HG03045 (cell line): ENCODE measurements at regions not wholly inside any gene's neighbourhood (a gene's known extent, or its start where the extent isn't known, plus 50 kb on each side); places are given as distances from the start of the nearest gene placed in this dataset.

Experiments used
- ATAC-seq: cut with Tn5 transposase; IDR thresholded peaks from one replicate; pipeline ENCODE4 v1.9.1; 2021; ENCODE audit warnings: mild to moderate bottlenecking, moderate library complexity; ENCODE audit not compliant: unreplicated experiment

DNA sequence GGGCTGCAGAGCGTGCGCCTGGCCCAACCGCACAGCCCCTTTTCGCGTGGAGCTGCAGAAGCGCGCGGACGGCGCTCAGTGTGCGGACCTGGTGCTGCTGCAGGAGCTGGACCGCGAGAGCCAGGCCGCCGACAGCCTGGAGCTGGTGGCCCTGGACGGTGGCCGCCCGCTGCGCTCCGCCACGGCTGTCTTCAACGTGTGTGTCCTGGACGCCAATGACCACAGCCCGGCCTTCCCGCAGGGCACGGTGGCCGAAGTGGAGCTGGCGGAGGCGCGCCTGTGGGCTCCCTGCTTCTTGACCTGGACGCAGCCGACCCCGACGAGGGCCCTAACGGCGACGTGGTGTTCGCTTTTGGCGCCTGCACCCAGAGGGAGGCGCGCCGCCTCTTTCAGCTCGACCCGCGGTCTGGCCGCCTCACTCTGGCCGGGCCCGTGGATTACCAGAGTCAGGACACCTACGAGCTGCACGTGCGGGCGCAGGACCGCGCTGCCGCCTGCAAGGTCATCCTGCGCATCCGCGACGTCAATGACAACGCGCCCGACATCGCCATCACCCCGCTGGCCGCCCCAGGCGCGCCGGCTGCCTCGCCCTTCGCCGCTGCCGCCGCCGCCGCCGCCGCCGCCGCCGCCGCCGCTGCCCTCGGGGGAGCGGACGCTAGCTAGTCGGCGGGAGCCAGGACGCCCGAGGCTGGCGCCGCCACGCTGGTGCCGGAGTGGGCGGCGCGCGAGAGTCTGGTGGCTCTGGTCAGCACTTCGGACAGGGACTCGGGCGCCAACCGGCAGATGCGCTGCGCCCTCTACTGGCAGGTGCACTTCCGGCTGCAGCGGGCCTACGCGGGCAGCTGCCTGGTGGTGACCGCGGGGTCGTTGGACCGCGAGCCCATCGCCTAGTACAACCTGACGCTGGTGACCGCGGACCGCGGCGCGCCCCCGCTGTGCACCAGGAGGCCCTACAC is 172.2 kb downstream of the OLFM4 start:
- no peak for ATAC-seq

- ATAC-seq = no peak
Measured at GRCh38 chr13:53201454-53202225, 173.0 kb downstream of the OLFM4 start.

DNA sequence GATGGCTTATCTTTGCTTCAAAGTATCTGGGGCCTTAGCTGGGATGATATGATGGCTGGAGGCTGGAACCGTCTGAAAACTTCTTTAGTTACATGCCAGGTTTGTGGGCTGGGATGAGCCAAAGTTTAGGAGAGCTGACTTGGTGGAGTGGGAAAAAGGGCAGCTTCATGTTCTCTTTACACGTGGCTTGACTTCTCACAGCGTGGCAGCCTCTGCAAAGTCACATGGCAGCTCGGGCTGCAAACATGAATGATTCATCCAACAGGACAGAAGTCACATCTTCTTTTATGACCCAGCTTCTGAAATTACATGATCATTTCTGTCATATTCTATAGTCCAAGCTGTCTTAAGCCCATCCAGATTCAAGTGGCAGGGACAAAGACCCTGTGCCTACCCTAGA is 176.0 kb downstream of the OLFM4 start:
- no peak for ATAC-seq

DNA sequence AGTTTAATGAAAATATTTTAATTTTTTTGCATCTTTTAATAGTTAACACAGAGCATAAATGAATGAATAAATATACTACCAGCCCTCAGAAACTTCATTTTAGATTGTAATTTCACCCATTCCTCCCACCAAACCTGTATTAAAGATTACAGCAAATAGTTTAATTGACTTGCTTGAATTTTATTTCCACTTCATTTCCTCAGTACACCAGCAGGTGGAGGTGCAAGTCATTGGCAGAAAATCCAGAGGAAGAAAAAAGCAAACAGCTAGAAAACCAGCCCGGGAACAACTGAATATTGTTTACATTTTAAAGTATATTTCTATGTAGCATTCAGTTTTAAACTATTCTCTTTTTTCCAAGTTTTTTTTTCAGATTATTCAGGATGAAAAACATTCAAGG is 177.8 kb downstream of the OLFM4 start:
- no peak for ATAC-seq

- ATAC-seq = no peak
Measured at GRCh38 chr13:53207556-53207955, 178.9 kb downstream of the OLFM4 start.

- no peak for ATAC-seq
Measured at GRCh38 chr13:53214433-53214832, 185.8 kb downstream of the OLFM4 start.

- ATAC-seq = no peak
Measured at GRCh38 chr13:53215563-53215962, 186.9 kb downstream of the OLFM4 start.

DNA sequence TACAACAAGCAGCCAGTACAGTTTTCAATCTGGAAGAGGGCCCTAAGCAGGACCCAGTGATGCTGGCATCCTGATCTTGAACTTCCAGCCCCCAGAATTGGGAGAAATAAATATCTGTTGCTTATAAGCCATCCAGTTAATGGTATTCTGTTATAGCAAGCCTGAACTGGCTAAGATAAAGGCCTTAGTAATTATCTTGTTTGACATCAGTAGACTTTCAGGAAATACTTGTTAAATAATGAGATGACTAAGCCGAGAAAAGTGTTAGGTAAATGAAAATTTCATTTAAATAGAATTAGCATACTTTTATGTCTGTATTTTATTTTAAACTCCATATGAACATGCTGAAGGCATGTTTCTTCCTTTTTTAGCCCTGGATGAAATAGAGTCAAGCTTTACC is 188.2 kb downstream of the OLFM4 start:
- no peak for ATAC-seq

GRCh38 chr13:53217194-53217593 is 188.6 kb downstream of the OLFM4 start:
- no peak for ATAC-seq

- no peak for ATAC-seq
Measured at GRCh38 chr13:53220038-53220437, 191.4 kb downstream of the OLFM4 start.

GRCh38 chr13:53237696-53238095 is 209.1 kb downstream of the OLFM4 start:
- ATAC-seq = no peak

GRCh38 chr13:53238261-53238660 is 209.6 kb downstream of the OLFM4 start:
- no peak for ATAC-seq

GRCh38 chr13:53240401-53241025 is 211.9 kb downstream of the OLFM4 start:
- no peak for ATAC-seq

DNA sequence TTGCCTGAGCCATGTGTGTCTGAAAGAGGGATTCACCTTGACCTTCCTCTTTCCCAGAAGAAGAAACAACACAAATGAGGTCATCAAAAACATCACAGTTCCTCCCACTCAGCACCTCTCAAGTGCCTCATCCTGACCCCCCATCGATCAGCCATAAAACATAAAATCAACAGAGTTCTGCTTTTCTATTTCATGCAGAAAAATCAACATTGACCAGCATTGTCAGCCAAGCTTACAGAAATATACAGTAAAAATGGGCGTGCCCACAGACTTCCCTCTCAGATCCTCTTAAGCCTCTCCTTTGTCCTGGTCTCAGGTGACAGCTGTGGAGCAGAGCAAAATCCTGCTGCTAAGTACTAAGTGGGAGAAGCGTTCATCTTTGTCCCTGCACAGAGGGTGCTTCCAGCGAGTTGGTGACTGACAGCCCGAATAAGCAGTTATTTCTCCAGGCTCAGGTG is 213.3 kb downstream of the OLFM4 start:
- no peak for ATAC-seq

GRCh38 chr13:53249236-53249635 is 220.6 kb downstream of the OLFM4 start:
- ATAC-seq = no peak

- no peak for ATAC-seq
Measured at GRCh38 chr13:53250272-53250875, 221.8 kb downstream of the OLFM4 start.

DNA sequence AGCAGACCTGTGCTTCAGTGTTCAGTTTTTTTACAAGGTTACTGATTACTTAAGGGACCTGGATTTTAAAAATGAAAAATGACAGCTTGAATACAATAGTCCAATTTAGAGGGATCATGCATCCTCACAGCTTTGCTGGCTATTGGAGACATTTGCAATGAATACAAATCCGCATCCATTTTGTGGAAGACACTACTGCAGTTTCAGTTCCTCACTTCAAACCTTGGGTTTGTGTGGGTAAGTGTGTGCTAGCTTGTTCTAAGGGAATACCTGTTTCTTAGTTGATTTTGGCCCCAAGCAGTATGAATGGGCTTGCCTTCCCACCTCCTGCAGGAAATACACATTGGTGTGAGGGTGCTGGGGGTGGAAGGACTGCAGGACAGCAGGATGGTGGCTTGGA is 222.4 kb downstream of the OLFM4 start:
- ATAC-seq = no peak

- ATAC-seq = no peak
Measured at GRCh38 chr13:53254500-53254899, 225.9 kb downstream of the OLFM4 start.

DNA sequence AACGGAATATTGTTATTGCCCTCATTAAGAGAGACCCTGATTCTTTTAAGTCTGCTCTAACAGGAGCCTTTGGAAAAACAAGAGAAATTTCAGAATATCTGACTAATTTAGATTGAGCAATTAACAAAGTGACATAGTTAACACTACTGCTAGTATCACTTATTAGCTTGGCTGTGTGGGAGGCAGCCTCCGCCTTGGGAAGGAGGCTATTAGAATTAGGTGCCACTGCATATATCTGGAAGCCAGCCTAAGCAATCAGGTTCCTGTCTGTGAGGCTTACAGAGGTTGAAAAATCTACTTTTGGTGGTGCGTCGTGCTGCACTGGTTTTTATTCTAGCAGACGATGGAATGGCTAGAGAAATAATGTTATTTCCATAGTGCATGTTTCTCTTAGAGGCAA is 227.2 kb downstream of the OLFM4 start:
- no peak for ATAC-seq

GRCh38 chr13:53260594-53260993 is 232.0 kb downstream of the OLFM4 start:
- ATAC-seq = no peak

- ATAC-seq = no peak
Measured at GRCh38 chr13:53264751-53265385, 236.3 kb downstream of the OLFM4 start.
